SK-N-SH (cell line): ENCODE measurements at regions not wholly inside any gene's neighbourhood (a gene's known extent, or its start where the extent isn't known, plus 50 kb on each side); places are given as distances from the start of the nearest gene placed in this dataset.

Experiments used
- CTCF ChIA-PET: fragments of 300-600, 350-600 bp; formaldehyde crosslinking; extraction: SDS; loops from one replicate; lab custom pipeline; 2021; lab: Yijun Ruan, JAX
- POLR2A ChIA-PET: fragments of 350-600 bp; sonication (Branson Sonifier 250); formaldehyde crosslinking; extraction: SDS; loops from one replicate; lab custom pipeline; 2020; ENCODE audit warnings: antibody characterized with exemption, inconsistent platforms; lab: Yijun Ruan, JAX
- DNase-seq: peaks from one replicate; pipeline ENCODE4 v3.0.0; 2012
- H2AFZ ChIP-seq: fragments of 200-600 bp; sonication (generic); 2 replicates; pipeline ENCODE4 v1.8.1; 2016; ENCODE audit warnings: antibody characterized with exemption, mild to moderate bottlenecking, low read depth
- H3F3A ChIP-seq: fragments of 200-600 bp; sonication (generic); replicated peaks from 2 replicates; pipeline ENCODE3; 2016; ENCODE audit warnings: antibody characterized with exemption, mild to moderate bottlenecking; ENCODE audit not compliant: insufficient read depth
- H3K27ac ChIP-seq, 2 experiments: fragments of 200-500 bp in 1 of 2; fragments of 200-600 bp in 1 of 2; sonication (Bioruptor generic) in 1 of 2; sonication (generic), shearing (Covaris generic) in 1 of 2; 2 replicates each; pipeline versions ENCODE4 v1.5.1 to v1.6.1; 2014 to 2016; ENCODE audit warnings: low read depth in 2 of 2, inconsistent platforms in 1 of 2, low read length in 1 of 2, mild to moderate bottlenecking in 1 of 2, mixed read lengths in 1 of 2
- H3K27me3 ChIP-seq: fragments of 200-600 bp; sonication (generic), shearing (Covaris generic); 2 replicates; pipeline ENCODE4 v1.6.1; 2016; ENCODE audit warnings: mixed run types; ENCODE audit not compliant: insufficient read depth
- H3K36me3 ChIP-seq, 2 experiments: fragments of 200-500 bp in 1 of 2; fragments of 200-600 bp in 1 of 2; sonication (Bioruptor generic) in 1 of 2; sonication (generic) in 1 of 2; replicated peaks in 1 of 2; 2 replicates each; pipeline versions ENCODE3 to v1.5.1; 2014 to 2016; ENCODE audit warnings: low read length in 1 of 2, mild to moderate bottlenecking in 1 of 2; ENCODE audit not compliant: insufficient read depth in 2 of 2, control insufficient read depth in 1 of 2
- H3K4me1 ChIP-seq, 2 experiments: fragments of 200-500 bp in 1 of 2; fragments of 200-600 bp in 1 of 2; sonication (Bioruptor generic) in 1 of 2; sonication (generic), shearing (Covaris generic) in 1 of 2; 2 replicates each; pipeline versions ENCODE4 v1.5.1 to v1.6.1; 2014 to 2016; ENCODE audit warnings: low read depth in 1 of 2, low read length in 1 of 2, mixed run types in 1 of 2; ENCODE audit not compliant: insufficient read depth in 2 of 2, control insufficient read depth in 1 of 2
- H3K4me2 ChIP-seq: fragments of 200-600 bp; sonication (generic), shearing (Covaris generic); 2 replicates; pipeline ENCODE4 v1.6.1; 2017; ENCODE audit warnings: mixed run types
- H3K4me3 ChIP-seq, 2 experiments: fragments of 200-500 bp in 1 of 2; fragments of 200-600 bp in 1 of 2; sonication (Bioruptor generic) in 1 of 2; sonication (generic), shearing (Covaris generic) in 1 of 2; 2 replicates each; pipeline versions ENCODE4 v1.5.1 to v1.8.1; 2014 to 2016; ENCODE audit warnings: low read depth in 2 of 2, inconsistent platforms in 1 of 2, low read length in 1 of 2, mild to moderate bottlenecking in 1 of 2, mixed read lengths in 1 of 2, moderate library complexity in 1 of 2
- H3K79me2 ChIP-seq: fragments of 200-600 bp; sonication (generic); 2 replicates; pipeline ENCODE4 v1.8.1; 2017; ENCODE audit warnings: mild to moderate bottlenecking; ENCODE audit not compliant: insufficient read depth
- H3K9ac ChIP-seq: fragments of 200-600 bp; sonication (generic); 2 replicates; pipeline ENCODE4 v1.6.1; 2017; ENCODE audit warnings: mixed run types
- H3K9me2 ChIP-seq: fragments of 200-600 bp; sonication (generic); 2 replicates; pipeline ENCODE4 v1.6.1; 2017; ENCODE audit warnings: mixed run types
- H3K9me3 ChIP-seq: fragments of 200-600 bp; sonication (generic); 2 replicates; pipeline ENCODE4 v1.6.1; 2017; ENCODE audit warnings: mixed run types, mild to moderate bottlenecking, moderate library complexity
- H4K20me1 ChIP-seq: fragments of 200-600 bp; sonication (generic); 2 replicates; pipeline ENCODE4 v1.6.1; 2017; ENCODE audit warnings: mild to moderate bottlenecking, mixed run types; ENCODE audit not compliant: insufficient read depth
- CHD2 ChIP-seq: fragments of 150-350 bp; IDR thresholded peaks from 2 replicates; pipeline ENCODE4 v1.6.1; 2018; ENCODE audit warnings: low read length; ENCODE audit not compliant: partially characterized antibody
- ELF1 ChIP-seq: IDR thresholded peaks from 2 replicates; pipeline ENCODE4 v1.4.0; 2012
- EP300 ChIP-seq, 2 experiments: IDR thresholded peaks; 2 replicates each; pipeline versions ENCODE4 v1.4.0 to v1.6.1; 2012; ENCODE audit warnings: borderline replicate concordance in 1 of 2, low read depth in 1 of 2, low read length in 1 of 2
- EZH2phosphoT487 ChIP-seq: fragments of 200-600 bp; sonication (generic); IDR thresholded peaks from 2 replicates; pipeline ENCODE4 v1.6.1; 2017; ENCODE audit warnings: low read depth, mixed run types, mild to moderate bottlenecking, antibody characterized with exemption, moderate library complexity, borderline replicate concordance
- FOSL2 ChIP-seq: IDR thresholded peaks from 2 replicates; pipeline ENCODE4 v1.4.0; 2012; ENCODE audit warnings: low read depth, mild to moderate bottlenecking, moderate library complexity, borderline replicate concordance
- FOXJ3 ChIP-seq: sonication (generic); formaldehyde crosslinking; IDR thresholded peaks from 2 replicates; pipeline ENCODE4 v1.5.1; 2020; ENCODE audit warnings: mild to moderate bottlenecking, missing genetic modification reagents
- GABPA ChIP-seq: IDR thresholded peaks from 2 replicates; pipeline ENCODE4 v1.4.0; 2012; ENCODE audit warnings: low read depth, mild to moderate bottlenecking
- GATA2 ChIP-seq: sonication (generic); formaldehyde crosslinking; IDR thresholded peaks from 2 replicates; pipeline ENCODE4 v1.5.0; 2020; ENCODE audit warnings: mild to moderate bottlenecking, missing genetic modification reagents
- JUND ChIP-seq: IDR thresholded peaks from 2 replicates; pipeline ENCODE4 v1.4.0; 2012
- MEF2A ChIP-seq: IDR thresholded peaks from 2 replicates; pipeline ENCODE4 v1.4.0; 2012; ENCODE audit warnings: low read depth, borderline replicate concordance
- MXI1 ChIP-seq: IDR thresholded peaks from 2 replicates; pipeline ENCODE4 v1.6.1; 2012; ENCODE audit warnings: mild to moderate bottlenecking, low read depth, low read length, improper control_type of control experiment
- NFIC ChIP-seq: IDR thresholded peaks from 2 replicates; pipeline ENCODE4 v1.4.0; 2012; ENCODE audit warnings: borderline replicate concordance
- NRF1 ChIP-seq: IDR thresholded peaks from 2 replicates; pipeline ENCODE4 v1.6.1; 2012; ENCODE audit warnings: low read depth, mild to moderate bottlenecking, low read length
- POLR2AphosphoS5 ChIP-seq: IDR thresholded peaks from 2 replicates; pipeline ENCODE4 v1.6.1; 2012; ENCODE audit warnings: low read depth, low read length
- RAD21 ChIP-seq: IDR thresholded peaks from 2 replicates; pipeline ENCODE4 v1.6.1; 2012; ENCODE audit warnings: mild to moderate bottlenecking, low read length
- RCOR1 ChIP-seq: fragments of 150-350 bp; IDR thresholded peaks from 2 replicates; pipeline ENCODE4 v1.6.1; 2017; ENCODE audit warnings: antibody characterized with exemption, low read length
- RFX5 ChIP-seq: IDR thresholded peaks from 2 replicates; pipeline ENCODE4 v1.6.1; 2012; ENCODE audit warnings: mild to moderate bottlenecking, improper control_type of control experiment, low read length
- RXRA ChIP-seq: IDR thresholded peaks from 2 replicates; pipeline ENCODE4 v1.4.0; 2012; ENCODE audit warnings: low read depth, mild to moderate bottlenecking, borderline replicate concordance
- SIN3A ChIP-seq: IDR thresholded peaks from 2 replicates; pipeline ENCODE4 v1.6.1; 2012; ENCODE audit warnings: low read depth, mild to moderate bottlenecking, low read length, moderate library complexity, borderline replicate concordance
- TCF12 ChIP-seq: IDR thresholded peaks from 2 replicates; pipeline ENCODE4 v1.4.0; 2012
- YY1 ChIP-seq: IDR thresholded peaks from 2 replicates; pipeline ENCODE4 v1.4.0; 2012; ENCODE audit warnings: low read depth, mild to moderate bottlenecking
- WGBS: methylation state at CpG from one replicate; pipeline ENCODE4 v1.1.6; 2017; ENCODE audit warnings: low lambda C conversion rate; 5-methylcytosine and 5-hydroxymethylcytosine counted together
- TF ChIP-seq, protein P1 (sequence below): IDR thresholded peaks from 2 replicates; pipeline ENCODE4 v1.4.0; 2012; ENCODE audit warnings: low read depth, borderline replicate concordance
- TF ChIP-seq, protein P2 (sequence below): fragments of 150-350 bp; IDR thresholded peaks from 2 replicates; pipeline ENCODE4 v1.6.1; 2016; ENCODE audit warnings: mild to moderate bottlenecking, low read depth, low read length
- TF ChIP-seq, protein P3 (sequence below): fragments of 200-600 bp; sonication (generic); IDR thresholded peaks from 2 replicates; pipeline ENCODE4 v1.6.1; 2017; ENCODE audit warnings: antibody characterized with exemption, mild to moderate bottlenecking, moderate library complexity

DNA sequence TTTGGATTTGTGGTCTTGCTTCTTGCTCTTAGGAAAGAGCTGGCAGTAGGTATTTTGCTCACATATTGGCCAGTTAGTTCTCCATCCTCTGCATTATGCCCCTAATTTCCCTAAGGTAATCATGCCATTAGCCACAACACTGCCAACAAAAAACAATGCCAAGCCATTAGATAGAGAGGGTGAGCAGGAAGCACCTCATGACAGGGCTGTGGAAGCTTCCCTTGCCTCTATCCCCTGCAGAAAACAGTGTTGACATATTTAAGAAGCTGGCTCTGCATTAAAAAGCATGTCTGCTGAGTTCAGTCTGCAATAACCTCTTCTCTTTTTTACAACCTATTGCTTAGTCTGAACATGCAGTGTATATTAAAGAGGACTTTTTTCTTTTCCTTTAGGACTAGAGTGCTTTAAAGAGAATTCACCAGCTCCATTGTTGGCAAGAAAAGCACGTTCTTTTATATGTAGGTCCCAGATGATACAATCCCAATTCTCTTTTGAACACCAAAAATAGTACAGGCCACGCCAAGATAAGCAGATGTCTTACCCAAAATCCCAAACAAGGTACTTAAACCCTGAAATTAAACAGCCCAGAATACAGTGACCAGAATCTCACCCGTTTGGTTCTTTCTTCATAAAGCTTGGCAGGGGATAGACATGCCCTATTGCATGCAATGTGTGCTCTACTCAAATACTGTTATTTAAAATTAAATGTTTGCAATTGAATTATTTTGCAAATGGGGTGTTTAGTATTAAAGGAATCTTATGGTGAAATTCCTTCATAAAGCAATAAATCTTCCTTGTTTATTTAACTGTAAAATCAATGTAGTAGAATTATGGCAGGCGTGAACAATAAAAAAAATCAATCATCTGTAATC lies 93.7 kb upstream of the UBE3A start:
- H3K9ac ChIP-seq: no peak overlapping the region
- H3K36me3 ChIP-seq: no peaks in the 10 kb centered on the region
- H3K9me3 ChIP-seq: no peaks in the 10 kb centered on the region
- H3K9me2 ChIP-seq: no peaks in the 10 kb centered on the region
- no peak overlapping the region for H3K4me2 ChIP-seq
- TF ChIP-seq TCF12 (no peak), YY1 (no peak), CHD2 (no peak), MXI1 (no peak), FOXJ3 (CRISPR knock-in tag) (no peak), ELF1 (no peak)
- TF ChIP-seq, protein P1, sequence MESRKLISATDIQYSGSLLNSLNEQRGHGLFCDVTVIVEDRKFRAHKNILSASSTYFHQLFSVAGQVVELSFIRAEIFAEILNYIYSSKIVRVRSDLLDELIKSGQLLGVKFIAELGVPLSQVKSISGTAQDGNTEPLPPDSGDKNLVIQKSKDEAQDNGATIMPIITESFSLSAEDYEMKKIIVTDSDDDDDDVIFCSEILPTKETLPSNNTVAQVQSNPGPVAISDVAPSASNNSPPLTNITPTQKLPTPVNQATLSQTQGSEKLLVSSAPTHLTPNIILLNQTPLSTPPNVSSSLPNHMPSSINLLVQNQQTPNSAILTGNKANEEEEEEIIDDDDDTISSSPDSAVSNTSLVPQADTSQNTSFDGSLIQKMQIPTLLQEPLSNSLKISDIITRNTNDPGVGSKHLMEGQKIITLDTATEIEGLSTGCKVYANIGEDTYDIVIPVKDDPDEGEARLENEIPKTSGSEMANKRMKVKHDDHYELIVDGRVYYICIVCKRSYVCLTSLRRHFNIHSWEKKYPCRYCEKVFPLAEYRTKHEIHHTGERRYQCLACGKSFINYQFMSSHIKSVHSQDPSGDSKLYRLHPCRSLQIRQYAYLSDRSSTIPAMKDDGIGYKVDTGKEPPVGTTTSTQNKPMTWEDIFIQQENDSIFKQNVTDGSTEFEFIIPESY: no peak
- no peaks in the 10 kb centered on the region for H3F3A ChIP-seq
- ChIA-PET CTCF (interaction anchor here (2.5 kb wide), 1 partner anchor 24 kb away, joined by 6 read pairs; no protein-coding TSS in a partner anchor), POLR2A (no interaction called here)
- no peaks in the 10 kb centered on the region for H4K20me1 ChIP-seq
- no peak overlapping the region for H3K27ac ChIP-seq
- no peak for DNase-seq
- H3K27me3 ChIP-seq: no peaks in the 10 kb centered on the region
- H2AFZ ChIP-seq: no peak overlapping the region
- no peak overlapping the region for H3K4me3 ChIP-seq
- H3K4me1 ChIP-seq: no peaks in the 10 kb centered on the region
- WGBS: 33% methylated on average over 4 of the region's 4 CpGs
- H3K79me2 ChIP-seq: no peaks in the 10 kb centered on the region

DNA sequence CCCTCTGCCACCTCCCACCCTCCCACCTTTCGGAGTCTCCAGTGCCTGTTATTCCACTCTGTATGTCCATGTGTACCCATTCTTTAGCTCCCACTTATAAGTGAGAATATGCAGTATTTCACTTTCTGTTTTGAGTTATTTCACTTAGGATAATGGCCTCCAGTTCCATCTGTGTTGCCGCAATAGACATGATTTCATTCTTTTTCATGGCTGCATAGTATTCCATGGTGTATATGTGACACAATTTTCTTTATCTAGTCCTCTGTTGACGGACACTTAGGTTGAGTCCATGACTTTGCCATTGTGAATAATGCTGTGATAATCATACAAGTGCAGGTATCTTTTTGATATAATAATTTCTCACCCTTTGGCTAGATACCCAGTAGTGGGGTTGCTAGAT lies 91.0 kb upstream of the UBE3A start:
- Histone ChIP-seq H3F3A (no peaks in the 10 kb centered on the region), H3K9ac (no peak overlapping the region), H3K27ac (no peak overlapping the region), H4K20me1 (no peaks in the 10 kb centered on the region), H3K4me1 (no peaks in the 10 kb centered on the region), H2AFZ (no peak overlapping the region), H3K4me3 (no peak overlapping the region), H3K9me2 (no peaks in the 10 kb centered on the region), H3K9me3 (no peaks in the 10 kb centered on the region), H3K36me3 (no peaks in the 10 kb centered on the region), H3K79me2 (no peaks in the 10 kb centered on the region), H3K27me3 (no peaks in the 10 kb centered on the region), H3K4me2 (no peak overlapping the region)
- 59% methylated on average over 3 of the region's 3 CpGs for WGBS
- ChIA-PET CTCF (no interaction called here), POLR2A (no interaction called here)
- no peak for DNase-seq
- TF ChIP-seq RXRA: no peak
- TF ChIP-seq SIN3A: no peak
- TF ChIP-seq POLR2AphosphoS5: no peak
- no peak for TF ChIP-seq FOSL2
- no peak for TF ChIP-seq JUND
- TF ChIP-seq EZH2phosphoT487: no peak
- no peak for TF ChIP-seq YY1
- TF ChIP-seq, protein P2, sequence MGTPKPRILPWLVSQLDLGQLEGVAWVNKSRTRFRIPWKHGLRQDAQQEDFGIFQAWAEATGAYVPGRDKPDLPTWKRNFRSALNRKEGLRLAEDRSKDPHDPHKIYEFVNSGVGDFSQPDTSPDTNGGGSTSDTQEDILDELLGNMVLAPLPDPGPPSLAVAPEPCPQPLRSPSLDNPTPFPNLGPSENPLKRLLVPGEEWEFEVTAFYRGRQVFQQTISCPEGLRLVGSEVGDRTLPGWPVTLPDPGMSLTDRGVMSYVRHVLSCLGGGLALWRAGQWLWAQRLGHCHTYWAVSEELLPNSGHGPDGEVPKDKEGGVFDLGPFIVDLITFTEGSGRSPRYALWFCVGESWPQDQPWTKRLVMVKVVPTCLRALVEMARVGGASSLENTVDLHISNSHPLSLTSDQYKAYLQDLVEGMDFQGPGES: no peak
- no peak for TF ChIP-seq GATA2 (CRISPR knock-in tag)
- TF ChIP-seq ELF1: no peak
- TF ChIP-seq NFIC: no peak
- no peak for TF ChIP-seq RAD21
- TF ChIP-seq TCF12: no peak
- no peak for TF ChIP-seq GABPA
- TF ChIP-seq RFX5: no peak
- TF ChIP-seq NRF1: no peak
- TF ChIP-seq, protein P3, sequence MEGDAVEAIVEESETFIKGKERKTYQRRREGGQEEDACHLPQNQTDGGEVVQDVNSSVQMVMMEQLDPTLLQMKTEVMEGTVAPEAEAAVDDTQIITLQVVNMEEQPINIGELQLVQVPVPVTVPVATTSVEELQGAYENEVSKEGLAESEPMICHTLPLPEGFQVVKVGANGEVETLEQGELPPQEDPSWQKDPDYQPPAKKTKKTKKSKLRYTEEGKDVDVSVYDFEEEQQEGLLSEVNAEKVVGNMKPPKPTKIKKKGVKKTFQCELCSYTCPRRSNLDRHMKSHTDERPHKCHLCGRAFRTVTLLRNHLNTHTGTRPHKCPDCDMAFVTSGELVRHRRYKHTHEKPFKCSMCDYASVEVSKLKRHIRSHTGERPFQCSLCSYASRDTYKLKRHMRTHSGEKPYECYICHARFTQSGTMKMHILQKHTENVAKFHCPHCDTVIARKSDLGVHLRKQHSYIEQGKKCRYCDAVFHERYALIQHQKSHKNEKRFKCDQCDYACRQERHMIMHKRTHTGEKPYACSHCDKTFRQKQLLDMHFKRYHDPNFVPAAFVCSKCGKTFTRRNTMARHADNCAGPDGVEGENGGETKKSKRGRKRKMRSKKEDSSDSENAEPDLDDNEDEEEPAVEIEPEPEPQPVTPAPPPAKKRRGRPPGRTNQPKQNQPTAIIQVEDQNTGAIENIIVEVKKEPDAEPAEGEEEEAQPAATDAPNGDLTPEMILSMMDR: no peak
- no peak for TF ChIP-seq MEF2A
- no peak for TF ChIP-seq RCOR1
- TF ChIP-seq EP300 (IDR thresholded peaks at IDR 0.05; ENCODE audit: borderline replicate concordance in 1 of 2, low read depth in 1 of 2, low read length in 1 of 2): no peak
